Neural progenitor cell (in vitro differentiated cells): ENCODE measurements at regions not wholly inside any gene's neighbourhood (a gene's known extent, or its start where the extent isn't known, plus 50 kb on each side); places are given as distances from the start of the nearest gene placed in this dataset.

Source experiments
- DNase-seq: peaks from one replicate; pipeline ENCODE4 v3.0.0-alpha.2; 2016; ENCODE audit warnings: low spot score
- H2AFZ ChIP-seq: fragments of 200-600 bp; sonication (generic); replicated peaks from 2 replicates; pipeline ENCODE4 v1.6.1; 2016; ENCODE audit warnings: antibody characterized with exemption
- H3F3A ChIP-seq: fragments of 200-600 bp; sonication (generic); 2 replicates; pipeline ENCODE4 v1.6.1; 2016; ENCODE audit warnings: antibody characterized with exemption, low read depth
- H3K27ac ChIP-seq: fragments of 200-600 bp; sonication (generic); 2 replicates; pipeline ENCODE4 v1.5.1; 2016; ENCODE audit warnings: mild to moderate bottlenecking
- H3K27me3 ChIP-seq: fragments of 200-600 bp; sonication (generic); 2 replicates; pipeline ENCODE4 v1.6.1; 2016; ENCODE audit warnings: mild to moderate bottlenecking, moderate library complexity
- H3K36me3 ChIP-seq: fragments of 200-600 bp; sonication (generic); 2 replicates; pipeline ENCODE4 v1.5.1; 2016
- H3K4me1 ChIP-seq: fragments of 200-600 bp; sonication (generic); 2 replicates; pipeline ENCODE4 v1.6.1; 2016; ENCODE audit warnings: mixed run types
- H3K4me2 ChIP-seq: fragments of 200-600 bp; sonication (generic); 2 replicates; pipeline ENCODE4 v1.6.1; 2016
- H3K4me3 ChIP-seq: fragments of 200-600 bp; sonication (generic); 2 replicates; pipeline ENCODE4 v1.5.1; 2016
- H3K79me2 ChIP-seq: fragments of 200-600 bp; sonication (generic); 2 replicates; pipeline ENCODE4 v1.6.1; 2016; ENCODE audit warnings: low read depth
- H3K9ac ChIP-seq: fragments of 200-600 bp; sonication (generic); 2 replicates; pipeline ENCODE4 v1.6.1; 2016
- H3K9me3 ChIP-seq: fragments of 200-600 bp; sonication (generic); 2 replicates; pipeline ENCODE4 v1.5.1; 2016; ENCODE audit warnings: low read depth
- H4K20me1 ChIP-seq: fragments of 200-600 bp; sonication (generic); 2 replicates; pipeline ENCODE4 v1.6.1; 2016; ENCODE audit warnings: low read depth
- H3K27ac Mint-ChIP-seq: 3 replicates; pipeline ENCODE4 v1.8.0; 2021; ENCODE audit warnings: mixed read lengths
- H3K27me3 Mint-ChIP-seq: 2 replicates; pipeline ENCODE4 v1.8.0; 2022; ENCODE audit warnings: low read depth, mild to moderate bottlenecking, inconsistent platforms, moderate library complexity, mixed read lengths; ENCODE audit not compliant: insufficient read depth
- H3K36me3 Mint-ChIP-seq: 3 replicates; pipeline ENCODE4 v1.8.0; 2021; ENCODE audit warnings: mixed read lengths
- H3K4me1 Mint-ChIP-seq: 3 replicates; pipeline ENCODE4 v1.8.0; 2021; ENCODE audit warnings: mixed read lengths
- H3K4me3 Mint-ChIP-seq: 3 replicates; pipeline ENCODE4 v1.8.0; 2021; ENCODE audit warnings: mild to moderate bottlenecking, moderate library complexity, mixed read lengths
- H3K9me3 Mint-ChIP-seq: 3 replicates; pipeline ENCODE4 v1.8.0; 2020; ENCODE audit warnings: mixed read lengths
- CTCF ChIP-seq: fragments of 200-600 bp; sonication (generic); IDR thresholded peaks from 2 replicates; pipeline ENCODE4 v1.5.1; 2017; ENCODE audit warnings: antibody characterized with exemption, mild to moderate bottlenecking
- EZH2 ChIP-seq: fragments of 200-600 bp; sonication (generic); IDR thresholded peaks from 2 replicates; pipeline ENCODE4 v1.6.1; 2017; ENCODE audit warnings: antibody characterized with exemption, mild to moderate bottlenecking, moderate library complexity
- EZH2phosphoT487 ChIP-seq: fragments of 200-600 bp; sonication (generic); IDR thresholded peaks from 2 replicates; pipeline ENCODE4 v1.6.1; 2017; ENCODE audit warnings: antibody characterized with exemption

DNA sequence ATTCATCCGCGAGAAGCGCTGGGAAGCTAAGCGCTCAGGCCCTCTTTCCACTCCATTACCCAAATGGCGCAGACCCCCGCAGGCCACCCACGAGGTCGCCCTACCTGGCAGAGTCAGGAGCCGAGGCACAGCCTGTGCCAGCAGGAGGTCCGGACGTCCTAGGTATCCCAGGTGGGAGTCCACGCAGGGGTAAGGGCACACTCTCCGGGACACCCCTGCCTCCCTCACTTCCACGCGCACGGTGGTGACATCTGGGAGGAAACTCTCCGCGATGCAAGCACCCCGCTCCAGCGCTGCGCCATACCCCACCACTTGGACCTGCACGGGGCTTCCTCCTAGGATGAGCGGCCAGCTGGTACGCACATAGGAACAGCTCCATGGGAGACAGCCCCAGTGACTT is 95.1 kb upstream of the ARHGEF7 start:
- Mint-ChIP-seq H3K9me3 (peaks cover 12% of the 10 kb centered on the region), H3K27me3 (no peaks in the 10 kb centered on the region), H3K4me1 (no peaks in the 10 kb centered on the region), H3K27ac (no peak overlapping the region), H3K36me3 (no peaks in the 10 kb centered on the region), H3K4me3 (no peak overlapping the region)
- H3K27ac ChIP-seq = no peak overlapping the region
- no peak overlapping the region for H3K4me3 ChIP-seq
- no peaks in the 10 kb centered on the region for H3K27me3 ChIP-seq
- H2AFZ ChIP-seq = no peak overlapping the region
- peaks cover 10% of the 10 kb centered on the region for H3K9me3 ChIP-seq
- no peak for TF ChIP-seq CTCF
- no peak for TF ChIP-seq EZH2phosphoT487
- TF ChIP-seq EZH2 = no peak
- H3K36me3 ChIP-seq = no peaks in the 10 kb centered on the region
- no peaks in the 10 kb centered on the region for H3K79me2 ChIP-seq
- no peaks in the 10 kb centered on the region for H4K20me1 ChIP-seq
- no peak overlapping the region for H3K9ac ChIP-seq
- no peak overlapping the region for H3K4me2 ChIP-seq
- no peaks in the 10 kb centered on the region for H3F3A ChIP-seq
- no peak for DNase-seq
- H3K4me1 ChIP-seq = no peaks in the 10 kb centered on the region

DNA sequence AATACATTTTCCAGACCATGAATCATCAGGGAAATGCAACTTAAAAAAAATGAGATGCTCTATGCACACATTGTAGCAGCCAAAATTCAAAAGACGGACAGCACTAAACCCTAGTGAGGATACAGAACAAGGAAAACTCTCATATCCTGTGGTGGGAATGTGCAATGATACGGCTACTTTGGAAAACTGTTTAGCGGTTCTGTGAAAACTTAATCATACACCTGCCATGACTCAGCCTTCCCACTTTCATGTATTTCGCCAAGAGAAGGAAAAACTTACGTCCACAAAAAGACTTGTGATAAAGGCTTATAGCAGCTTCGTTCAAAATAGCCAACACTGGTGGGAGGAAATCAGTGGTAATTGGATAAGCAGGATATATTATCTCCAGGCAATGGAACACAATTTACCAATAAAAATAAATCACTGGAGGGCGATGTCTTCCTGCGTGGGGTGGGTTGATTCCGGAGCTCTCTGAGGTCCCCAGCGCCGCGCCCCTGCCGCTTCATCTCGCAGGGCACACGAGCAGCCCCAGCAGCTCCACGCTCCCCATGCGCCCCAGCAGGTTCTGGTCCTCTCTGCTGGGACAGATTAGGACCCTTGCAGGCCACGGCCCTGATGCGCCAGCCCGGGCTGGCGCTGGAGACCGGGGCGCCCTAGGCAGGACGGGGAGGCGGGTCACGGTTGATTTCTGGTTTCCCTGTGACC is 97.2 kb upstream of the ARHGEF7 start:
- Histone ChIP-seq H3K4me1 (no peaks in the 10 kb centered on the region), H3K27ac (no peak overlapping the region), H3K9ac (no peak overlapping the region), H4K20me1 (no peaks in the 10 kb centered on the region), H3K4me2 (no peak overlapping the region), H3K4me3 (no peak overlapping the region), H3K79me2 (no peaks in the 10 kb centered on the region), H2AFZ (no peak overlapping the region), H3F3A (no peaks in the 10 kb centered on the region), H3K9me3 (peaks cover 10% of the 10 kb centered on the region), H3K27me3 (no peaks in the 10 kb centered on the region), H3K36me3 (no peaks in the 10 kb centered on the region)
- no peak for DNase-seq
- TF ChIP-seq EZH2 (no peak), CTCF (no peak), EZH2phosphoT487 (no peak)
- Mint-ChIP-seq H3K4me1 (no peaks in the 10 kb centered on the region), H3K4me3 (no peak overlapping the region), H3K27me3 (no peaks in the 10 kb centered on the region), H3K36me3 (no peaks in the 10 kb centered on the region), H3K27ac (no peak overlapping the region), H3K9me3 (peaks cover 12% of the 10 kb centered on the region)

- H3K4me1 ChIP-seq = no peaks in the 10 kb centered on the region
- Mint-ChIP-seq H3K27me3 (no peaks in the 10 kb centered on the region), H3K27ac (no peak overlapping the region), H3K4me3 (no peak overlapping the region), H3K4me1 (no peaks in the 10 kb centered on the region), H3K9me3 (no peaks in the 10 kb centered on the region), H3K36me3 (no peaks in the 10 kb centered on the region)
- no peaks in the 10 kb centered on the region for H3F3A ChIP-seq
- no peaks in the 10 kb centered on the region for H4K20me1 ChIP-seq
- TF ChIP-seq EZH2 (no peak), EZH2phosphoT487 (no peak), CTCF (no peak)
- no peak overlapping the region for H3K4me2 ChIP-seq
- no peak for DNase-seq
- H3K27me3 ChIP-seq = no peaks in the 10 kb centered on the region
- no peak overlapping the region for H3K27ac ChIP-seq
- H3K9me3 ChIP-seq = no peaks in the 10 kb centered on the region
- H3K4me3 ChIP-seq = no peak overlapping the region
- H2AFZ ChIP-seq = no peak overlapping the region
- no peak overlapping the region for H3K9ac ChIP-seq
- no peaks in the 10 kb centered on the region for H3K79me2 ChIP-seq
- no peaks in the 10 kb centered on the region for H3K36me3 ChIP-seq
Observed at GRCh38 chr13:111013196-111013595, 98.3 kb upstream of the ANKRD10 start.
